HG02571 (cell line): ENCODE measurements at regions not wholly inside any gene's neighbourhood (a gene's known extent, or its start where the extent isn't known, plus 50 kb on each side); places are given as distances from the start of the nearest gene placed in this dataset.

Experiments used
- ATAC-seq: cut with Tn5 transposase; IDR thresholded peaks from one replicate; pipeline ENCODE4 v1.9.1; 2021; ENCODE audit warnings: mild to moderate bottlenecking, moderate library complexity; ENCODE audit not compliant: unreplicated experiment

- ATAC-seq: no peak
Measured at GRCh38 chr4:189436207-189436606, 504.5 kb upstream of the FRG1 start.

DNA sequence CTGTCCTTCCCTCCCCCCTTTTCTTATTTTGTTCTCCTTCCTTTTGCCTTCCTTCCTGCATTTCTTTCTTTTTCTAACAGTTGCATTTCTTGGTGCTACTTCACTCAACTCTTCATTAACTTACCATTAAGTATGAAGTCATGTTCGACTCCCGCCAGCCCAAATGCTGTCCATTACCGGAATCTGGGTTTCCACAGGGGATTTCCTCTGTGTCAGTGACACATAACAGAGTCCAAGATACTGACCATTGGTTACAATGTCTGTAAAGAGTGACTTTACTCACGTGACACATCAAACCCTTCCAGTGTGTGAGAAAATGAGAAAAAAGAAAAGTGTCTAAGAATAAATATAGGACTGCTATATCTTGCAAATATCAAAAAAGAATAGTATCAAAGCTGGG is 500.0 kb upstream of the FRG1 start:
- no peak for ATAC-seq

GRCh38 chr4:189443341-189443740 is 497.3 kb upstream of the FRG1 start:
- no peak for ATAC-seq

DNA sequence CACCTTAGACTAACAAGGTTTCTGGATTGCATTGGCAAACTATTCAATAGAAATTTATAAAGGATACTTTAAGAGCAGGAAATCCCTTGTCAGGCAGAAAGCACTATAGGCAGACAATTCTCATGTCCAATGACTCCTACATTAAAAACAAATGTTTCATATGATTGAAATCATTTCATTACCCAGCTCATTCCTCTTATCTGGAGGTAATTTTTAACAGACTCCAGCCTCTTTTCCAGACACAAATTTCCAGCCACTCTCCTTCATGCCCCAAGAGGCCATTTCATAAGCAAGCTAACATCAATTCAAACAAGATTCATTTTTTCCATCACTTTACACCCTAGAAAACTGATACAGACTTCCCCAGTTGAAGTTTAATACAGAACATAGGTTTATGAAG is 495.1 kb upstream of the FRG1 start:
- no peak for ATAC-seq

DNA sequence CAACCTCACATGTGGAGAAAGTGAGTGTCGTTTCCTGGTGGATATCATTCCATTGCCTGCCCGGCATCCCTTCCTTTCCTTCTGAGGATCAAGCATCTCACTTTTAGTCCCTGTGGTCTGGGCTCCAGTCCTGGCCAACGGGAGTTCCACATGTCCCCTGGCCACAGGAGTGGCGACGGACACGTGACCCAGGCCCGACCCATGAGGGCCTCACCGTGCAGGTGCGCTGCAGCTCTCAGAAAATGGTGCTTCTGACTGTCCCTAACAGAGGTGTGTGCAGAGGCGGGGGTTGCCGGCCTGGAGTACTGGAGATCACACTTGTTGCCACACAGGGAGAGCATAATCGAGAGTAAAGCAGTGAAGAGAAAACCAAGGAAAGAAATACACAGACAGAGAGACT is 476.9 kb upstream of the FRG1 start:
- ATAC-seq: no peak

- ATAC-seq: no peak
Measured at GRCh38 chr4:189494407-189494806, 446.3 kb upstream of the FRG1 start.

DNA sequence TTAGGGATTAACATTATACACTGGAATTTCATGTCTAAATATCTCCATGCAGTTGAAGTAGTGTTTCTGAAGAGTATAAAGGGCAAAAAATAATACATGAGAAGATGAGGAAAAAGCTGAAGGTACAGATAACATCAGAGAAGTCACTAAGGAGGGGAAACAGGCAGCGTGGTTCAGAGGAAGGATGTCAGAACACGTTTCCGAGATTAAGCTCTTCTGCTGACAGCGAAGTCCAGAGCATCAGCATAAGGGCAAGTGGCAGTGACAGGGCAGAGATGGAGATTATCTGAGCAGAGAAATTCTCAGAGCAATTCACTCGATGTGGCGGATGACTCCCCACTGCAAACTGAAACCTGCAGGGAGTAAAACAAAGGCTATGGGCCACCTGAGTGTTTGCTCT is 443.2 kb upstream of the FRG1 start:
- no peak for ATAC-seq

DNA sequence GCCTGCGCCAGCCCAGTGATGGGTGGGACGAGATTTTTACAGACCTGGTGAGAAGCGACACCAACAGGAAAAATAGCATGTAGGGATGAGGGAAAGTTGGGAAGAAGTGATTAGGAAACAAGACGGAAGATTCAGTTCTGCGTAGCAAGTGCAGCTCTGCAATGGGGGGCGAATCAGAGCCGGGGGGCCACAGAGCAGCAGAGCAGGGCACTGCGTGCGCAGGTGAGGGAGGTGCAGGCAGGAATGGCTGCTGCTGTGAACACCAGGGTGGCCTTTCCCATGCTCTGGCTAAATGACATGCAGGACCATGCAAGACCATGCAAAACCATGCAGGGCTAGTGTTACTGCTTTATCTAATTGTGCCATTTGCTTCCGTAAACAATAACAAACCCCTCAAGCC is 442.7 kb upstream of the FRG1 start:
- ATAC-seq: no peak

- no peak for ATAC-seq
Measured at GRCh38 chr4:189498457-189498856, 442.2 kb upstream of the FRG1 start.

- ATAC-seq: no peak
Measured at GRCh38 chr4:189499696-189500095, 441.0 kb upstream of the FRG1 start.

- no peak for ATAC-seq
Measured at GRCh38 chr4:189500970-189501369, 439.7 kb upstream of the FRG1 start.

- no peak for ATAC-seq
Measured at GRCh38 chr4:189502841-189503435, 437.7 kb upstream of the FRG1 start.

- ATAC-seq: no peak
Measured at GRCh38 chr4:189504220-189504619, 436.5 kb upstream of the FRG1 start.

GRCh38 chr4:189505380-189505779 is 435.3 kb upstream of the FRG1 start:
- ATAC-seq: no peak

DNA sequence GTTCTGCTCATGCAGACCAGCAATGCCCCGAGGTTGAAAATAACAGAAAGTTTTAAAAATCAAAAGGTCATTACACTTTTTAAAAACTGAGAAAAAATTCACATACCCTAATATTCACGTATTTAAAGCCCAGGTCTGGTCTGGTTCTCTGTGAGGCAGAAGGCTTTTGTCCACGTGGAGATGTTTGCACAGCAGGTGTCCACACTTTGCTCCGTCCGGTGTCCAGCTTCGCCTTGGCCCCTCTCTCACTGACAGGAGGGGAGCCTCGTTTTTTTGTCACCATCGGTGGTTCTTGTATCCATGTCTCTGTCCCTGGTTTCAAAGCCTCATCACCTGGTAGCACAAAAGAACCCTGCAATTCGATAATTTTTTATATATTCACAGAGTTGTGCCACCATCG is 434.6 kb upstream of the FRG1 start:
- no peak for ATAC-seq

- no peak for ATAC-seq
Measured at GRCh38 chr4:189507060-189507459, 433.6 kb upstream of the FRG1 start.

DNA sequence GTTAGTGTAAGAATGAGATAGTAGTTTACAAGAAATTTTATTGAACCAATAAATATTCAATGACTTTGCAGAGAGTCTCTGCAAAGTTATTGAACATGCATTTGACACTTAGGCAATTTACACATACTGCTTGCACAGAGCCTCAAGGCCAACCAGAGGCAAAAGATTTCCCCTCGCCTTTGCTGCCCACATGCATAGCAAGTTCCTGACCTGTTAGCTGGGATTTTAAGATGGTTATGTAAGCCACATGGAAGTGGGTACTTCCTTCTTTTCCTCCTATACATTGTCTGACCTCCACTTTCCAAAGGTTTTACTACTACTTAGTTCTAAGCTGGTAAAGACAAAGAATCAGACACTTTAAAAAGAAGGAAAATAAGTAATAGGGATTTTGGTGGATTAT is 430.1 kb upstream of the FRG1 start:
- no peak for ATAC-seq

DNA sequence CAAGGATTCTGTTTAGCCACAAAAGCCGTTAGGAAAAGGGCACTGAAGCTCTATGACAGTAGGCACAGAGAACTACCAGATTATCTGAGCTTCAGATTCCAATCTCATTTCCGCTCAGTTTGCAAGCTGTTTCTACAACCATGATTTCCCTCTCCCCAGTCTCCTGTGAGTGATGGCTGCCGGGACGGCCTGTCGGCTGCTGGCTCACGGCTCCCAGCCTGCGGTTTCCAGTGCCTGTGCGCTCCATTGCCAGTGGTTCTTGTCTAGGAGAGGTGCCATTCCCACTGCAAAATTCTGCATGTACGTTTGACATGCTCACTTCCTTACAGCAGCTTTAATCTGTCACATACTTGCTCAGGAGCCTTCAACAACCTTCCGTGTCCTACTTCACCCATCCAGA is 429.1 kb upstream of the FRG1 start:
- no peak for ATAC-seq

DNA sequence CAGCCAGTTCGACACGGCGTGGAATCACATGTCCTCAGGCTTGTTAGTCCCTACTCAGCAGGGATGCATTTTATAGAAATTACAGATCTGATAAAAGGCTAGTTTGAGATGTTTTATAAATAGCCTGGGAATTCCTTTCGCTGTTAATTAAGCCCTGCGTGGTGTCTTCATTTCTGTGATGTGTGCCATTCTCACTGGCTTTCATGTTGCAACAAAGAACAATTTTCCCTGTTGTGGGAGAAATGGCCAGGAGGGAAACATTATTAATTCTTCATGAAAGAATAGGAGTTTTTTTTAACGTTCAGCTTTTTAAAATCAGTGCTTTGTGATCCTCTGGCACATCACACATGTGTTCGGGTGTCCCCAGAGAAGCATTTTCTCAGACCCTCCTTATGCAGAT is 427.3 kb upstream of the FRG1 start:
- ATAC-seq: no peak

GRCh38 chr4:189514209-189514608 is 426.5 kb upstream of the FRG1 start:
- no peak for ATAC-seq

- no peak for ATAC-seq
Measured at GRCh38 chr4:189516902-189517301, 423.8 kb upstream of the FRG1 start.

DNA sequence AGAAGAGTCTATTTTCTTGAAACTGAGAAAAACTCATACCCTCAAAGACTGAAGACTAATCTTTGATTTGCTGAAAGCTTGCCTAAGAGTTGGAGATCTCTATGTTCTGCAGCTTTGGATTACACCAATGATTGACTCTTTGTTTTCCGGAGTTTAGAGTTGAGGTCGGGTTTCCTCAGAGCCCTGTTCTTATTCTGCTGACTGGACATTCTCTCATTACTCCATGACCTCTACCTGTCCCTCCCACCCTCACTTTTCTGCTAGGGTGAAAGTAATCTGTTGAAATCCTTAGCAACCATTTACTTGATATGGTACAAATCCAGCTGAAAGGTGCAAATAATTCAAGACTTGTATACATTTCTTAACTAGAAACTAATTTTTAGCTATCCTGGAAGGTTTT is 421.5 kb upstream of the FRG1 start:
- ATAC-seq: no peak

GRCh38 chr4:189525304-189525703 is 415.4 kb upstream of the FRG1 start:
- ATAC-seq: no peak

- no peak for ATAC-seq
Measured at GRCh38 chr4:189530848-189531247, 409.8 kb upstream of the FRG1 start.
